ENCODE measurements at regions not wholly inside any gene's neighbourhood (a gene's known extent, or its start where the extent isn't known, plus 50 kb on each side); places are given as distances from the start of the nearest gene placed in this dataset.

DNA sequence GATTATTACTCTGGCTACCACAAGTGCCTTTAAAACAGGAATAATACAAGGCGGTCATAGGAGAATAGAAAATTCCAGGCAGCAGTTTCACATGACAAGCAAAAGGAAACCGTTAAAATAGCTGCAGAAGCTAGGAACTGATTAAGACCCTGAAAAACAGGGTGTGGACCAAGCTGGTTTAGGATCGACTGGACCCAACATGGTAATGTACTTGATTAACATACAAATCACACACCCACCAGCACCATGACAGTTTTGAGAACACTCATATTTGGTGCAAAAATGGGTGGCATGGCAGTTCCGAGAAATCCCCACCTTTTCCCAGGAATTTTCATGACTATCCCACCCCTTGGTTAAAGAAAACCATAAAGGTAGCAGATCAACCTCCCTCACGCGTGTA lies 51.9 kb upstream of the TMEM163 start:
- DNase-seq (ENCODE audit: missing footprints) = no peak
- no peak for ATAC-seq
- intact Hi-C loops (cut with DNase I) = loop anchor here (10.0 kb wide), 2 partner anchors 124 to 226 kb away; no protein-coding TSS in a partner anchor

DNA sequence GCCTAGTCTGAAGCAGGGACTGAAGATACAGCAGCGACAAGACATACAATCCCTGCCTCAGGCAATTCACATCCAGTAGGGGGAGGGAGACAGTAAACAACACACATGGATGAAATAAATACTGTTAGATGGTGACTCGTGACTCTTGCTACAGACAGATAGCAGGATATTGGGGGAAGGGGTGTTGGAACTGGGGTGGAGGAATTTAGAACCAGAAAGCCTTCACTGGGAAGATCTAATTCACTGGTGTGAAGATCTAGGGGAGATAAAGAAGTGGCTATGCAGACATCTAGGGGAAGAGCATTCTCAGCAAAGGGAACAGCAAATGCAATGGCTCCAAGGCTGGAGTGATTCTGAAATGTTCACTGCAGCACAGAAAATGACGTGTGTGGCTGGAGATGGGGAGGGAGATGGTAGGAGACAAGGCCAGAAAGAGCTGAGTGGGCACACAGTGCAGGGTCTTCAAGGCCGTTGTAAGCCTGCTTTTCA lies 52.6 kb upstream of the TMEM163 start:
- DNase-seq (ENCODE audit: missing footprints) (no peak), ATAC-seq (no peak)
- intact Hi-C loops (cut with DNase I) = loop anchor here (10.0 kb wide), 2 partner anchors 123 to 227 kb away; no protein-coding TSS in a partner anchor

- DNase-seq (ENCODE audit: missing footprints) = no peak
- no peak for ATAC-seq
- intact Hi-C loops (cut with DNase I) = loop anchor here (10.0 kb wide), 2 partner anchors 122 to 228 kb away; no protein-coding TSS in a partner anchor
Measured at GRCh38 chr2:134772493-134773169, 53.8 kb upstream of the TMEM163 start.

DNA sequence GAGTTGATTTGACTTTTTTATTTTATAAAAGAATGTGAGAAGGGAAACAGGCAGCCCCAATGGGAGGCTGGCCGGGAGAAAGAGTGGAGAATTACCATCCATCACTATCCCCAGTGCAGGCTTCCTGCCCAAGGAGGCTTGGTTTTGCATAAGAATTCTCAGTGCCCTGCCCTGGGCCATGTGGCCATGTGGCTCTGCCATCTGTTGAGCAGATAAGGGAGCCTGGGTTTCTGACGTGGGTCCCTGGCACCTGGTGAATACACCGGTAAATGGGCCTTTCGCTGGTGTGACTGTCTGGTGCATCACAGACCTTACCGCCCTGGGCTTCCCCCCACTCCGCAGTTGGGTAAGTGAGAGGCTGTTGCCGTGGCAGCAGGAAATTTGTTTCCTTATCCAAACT lies 54.5 kb upstream of the TMEM163 start:
- no peak for ATAC-seq
- DNase-seq (ENCODE audit: missing footprints) = no peak

DNA sequence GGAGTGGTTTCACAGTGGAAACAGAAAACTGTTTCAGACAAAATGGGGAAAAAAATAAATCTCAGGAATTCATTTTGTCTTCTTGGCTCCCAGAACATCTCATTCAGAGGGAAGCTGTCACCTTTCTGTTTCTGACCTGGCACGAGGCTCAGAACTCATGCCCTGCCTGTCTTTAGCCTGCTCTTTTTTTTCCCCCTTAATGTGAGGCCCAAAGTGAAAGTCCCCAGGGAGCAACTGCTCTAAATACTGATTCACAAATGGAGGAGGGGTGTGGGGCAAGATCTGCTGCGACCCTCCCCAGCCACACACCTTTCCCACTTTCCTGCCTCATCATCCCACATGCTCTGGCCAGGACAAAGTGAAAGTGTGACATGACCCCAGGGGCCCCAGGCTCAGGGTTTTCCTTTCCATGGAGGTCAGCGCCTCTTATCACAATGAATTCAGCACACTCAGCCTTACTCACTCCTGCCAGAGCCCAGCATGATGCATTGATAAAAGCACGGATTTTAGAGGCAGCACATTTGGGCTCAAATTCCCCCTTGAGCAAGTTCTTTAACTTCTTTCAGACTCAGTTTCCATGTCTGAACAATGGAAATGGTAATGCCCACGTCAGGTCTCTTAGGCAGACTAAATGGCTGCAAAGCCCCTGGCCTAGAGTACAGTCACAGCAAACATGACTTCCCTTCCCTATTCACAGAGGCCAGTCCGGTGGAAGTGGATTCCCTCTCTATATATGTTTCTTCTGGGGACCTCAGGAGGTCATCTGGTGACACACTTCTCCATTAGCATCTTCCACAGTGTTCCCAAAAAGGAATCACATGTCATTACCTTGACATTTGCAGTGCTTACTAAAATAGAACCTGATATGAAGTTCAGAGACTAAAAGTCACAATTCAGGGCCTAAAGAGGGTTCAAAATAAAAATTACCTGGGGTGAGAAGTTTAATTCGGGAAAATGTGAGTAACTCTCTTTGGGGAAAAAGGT lies 55.3 kb upstream of the TMEM163 start:
- intact Hi-C loops (cut with DNase I) = loop anchor here (10.0 kb wide), 2 partner anchors 121 to 229 kb away; no protein-coding TSS in a partner anchor
- ATAC-seq (peak; percentile 21), DNase-seq (ENCODE audit: missing footprints) (no peak)

More for the DNA sequence above, 54.5 kb upstream of the TMEM163 start:
- intact Hi-C loops (cut with DNase I) = loop anchor here (10.0 kb wide), 2 partner anchors 121 to 229 kb away; no protein-coding TSS in a partner anchor

DNA sequence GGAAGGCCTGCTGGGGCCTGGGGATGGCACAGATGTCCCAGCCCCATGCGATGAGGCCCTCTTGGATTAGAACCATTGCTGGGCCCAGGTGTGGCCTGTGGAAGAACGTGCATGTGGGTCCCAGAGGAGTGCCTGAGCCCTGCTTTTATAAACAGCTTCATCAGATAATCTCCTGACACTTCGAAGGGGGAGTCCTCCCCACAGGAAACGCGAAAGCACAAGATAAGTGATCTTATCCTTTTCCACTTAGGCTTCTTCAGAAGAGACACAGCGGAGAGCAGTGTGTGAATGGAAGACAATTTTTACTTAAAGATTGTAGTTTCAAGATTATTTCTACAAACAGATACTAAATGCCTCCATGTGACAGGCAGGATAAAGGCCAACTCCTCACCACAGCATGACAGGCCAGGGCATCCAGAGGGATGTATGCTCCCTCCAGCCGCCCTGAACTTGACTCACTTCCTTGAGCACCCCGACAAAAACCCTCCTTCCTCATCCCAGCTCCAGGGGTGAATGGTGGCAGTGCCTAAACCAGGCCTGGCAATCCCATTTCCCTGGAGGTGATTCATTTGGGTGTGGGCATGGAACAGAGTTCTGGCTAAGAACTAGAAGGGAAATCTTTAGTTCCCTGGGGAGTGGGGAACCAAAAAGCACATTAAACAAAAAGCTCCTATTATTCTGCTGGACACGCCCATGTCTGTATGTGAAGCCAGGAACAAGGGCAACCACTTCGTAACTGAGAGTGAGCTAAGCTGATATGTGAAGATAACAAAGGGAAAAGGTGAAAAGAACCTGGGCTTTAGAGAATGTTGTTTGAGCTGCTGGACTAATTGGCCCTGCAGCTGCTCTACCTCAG lies 56.2 kb upstream of the TMEM163 start:
- intact Hi-C loops (cut with DNase I) = loop anchor here (10.0 kb wide), 2 partner anchors 120 to 230 kb away; no protein-coding TSS in a partner anchor
- ATAC-seq = no peak
- DNase-seq (ENCODE audit: missing footprints) = no peak

GRCh38 chr2:134776836-134777235 lies 58.0 kb upstream of the TMEM163 start:
- no peak for DNase-seq (ENCODE audit: missing footprints)
- intact Hi-C loops (cut with DNase I) = loop anchor here (10.0 kb wide), 2 partner anchors 118 to 232 kb away; no protein-coding TSS in a partner anchor
- no peak for ATAC-seq

DNA sequence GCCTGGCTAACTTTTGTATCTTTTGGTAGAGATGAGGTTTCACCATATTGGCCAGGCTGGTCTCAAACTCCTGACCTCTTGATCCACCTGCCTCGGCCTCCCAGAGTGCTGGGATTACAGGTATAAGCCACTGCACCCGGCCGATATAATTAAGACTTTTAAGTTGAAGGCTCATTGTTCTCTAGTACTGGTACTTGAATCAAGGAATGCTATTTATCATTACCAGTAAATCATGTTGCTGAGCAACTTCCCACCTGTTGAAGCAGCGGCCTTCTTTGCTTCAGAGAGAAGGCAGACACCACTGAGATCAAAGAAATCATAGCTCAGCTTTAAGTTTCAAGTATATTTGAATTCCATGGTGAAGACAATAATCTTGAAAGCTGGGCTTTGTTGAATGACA lies 58.8 kb upstream of the TMEM163 start:
- no peak for ATAC-seq
- DNase-seq (ENCODE audit: missing footprints) = no peak
- intact Hi-C loops (cut with DNase I) = loop anchor here (10.0 kb wide), 2 partner anchors 117 to 233 kb away; no protein-coding TSS in a partner anchor

GRCh38 chr2:134778372-134778771 lies 59.6 kb upstream of the TMEM163 start:
- intact Hi-C loops (cut with DNase I) = loop anchor here (10.0 kb wide), 2 partner anchors 116 to 234 kb away; no protein-coding TSS in a partner anchor
- no peak for ATAC-seq
- DNase-seq (ENCODE audit: missing footprints) = no peak

DNA sequence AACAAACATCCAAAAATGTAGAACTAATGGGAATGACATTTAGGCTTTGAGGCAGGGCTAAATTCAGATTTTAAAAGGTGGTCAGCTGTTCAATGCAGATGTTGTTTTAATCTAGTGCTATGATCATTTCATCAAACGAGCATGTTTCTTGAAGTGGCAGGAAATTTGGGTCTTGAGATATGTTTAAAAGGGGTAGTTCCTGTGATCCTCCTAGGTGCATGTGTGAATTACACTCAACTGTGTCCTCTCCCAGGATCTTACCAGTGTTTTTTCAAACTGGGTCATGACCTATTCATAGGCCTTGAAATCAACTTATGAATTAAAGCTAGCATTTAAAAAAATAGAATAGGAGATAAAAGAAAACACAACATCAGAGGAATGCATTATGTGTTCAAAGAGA lies 57.4 kb upstream of the ACMSD start:
- no peak for DNase-seq (ENCODE audit: missing footprints)

DNA sequence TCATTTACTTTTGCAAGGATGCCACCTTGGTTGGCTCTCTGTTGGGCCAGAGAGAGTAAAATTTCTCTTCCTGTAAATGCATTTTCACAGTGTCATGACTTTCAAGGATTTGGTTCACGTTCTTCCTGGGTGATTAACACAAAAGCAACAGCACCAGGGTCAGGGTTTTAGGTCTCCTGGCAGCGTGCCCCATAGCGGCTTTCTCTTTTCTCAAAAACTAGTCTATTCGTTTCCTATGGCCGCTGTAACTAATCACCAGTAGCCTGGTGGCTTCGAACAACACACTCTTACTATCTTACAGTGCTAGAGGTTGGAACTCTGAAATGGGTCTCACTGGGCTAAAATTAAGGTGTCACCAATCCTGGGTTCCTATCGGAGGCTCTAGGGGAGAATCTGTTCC lies 56.3 kb upstream of the ACMSD start:
- intact Hi-C loops (cut with DNase I) = loop anchor here (5.0 kb wide), 1 partner anchor 320 kb away; no protein-coding TSS in a partner anchor
- ATAC-seq = no peak
- DNase-seq (ENCODE audit: missing footprints) = no peak

More for the DNA sequence above, 57.4 kb upstream of the ACMSD start:
- ATAC-seq = no peak
- intact Hi-C loops (cut with DNase I) = loop anchor here (5.0 kb wide), 1 partner anchor 319 kb away; no protein-coding TSS in a partner anchor

- no peak for DNase-seq (ENCODE audit: missing footprints)
- ATAC-seq = no peak
- intact Hi-C loops (cut with DNase I) = loop anchor here (5.0 kb wide), 1 partner anchor 320 kb away; no protein-coding TSS in a partner anchor
Measured at GRCh38 chr2:134782792-134783191, 55.6 kb upstream of the ACMSD start.

GRCh38 chr2:134783912-134784311 lies 54.5 kb upstream of the ACMSD start:
- intact Hi-C loops (cut with DNase I) = loop anchor here (5.0 kb wide), 1 partner anchor 322 kb away; no protein-coding TSS in a partner anchor
- ATAC-seq = peak; percentile 35
- no peak for DNase-seq (ENCODE audit: missing footprints)

DNA sequence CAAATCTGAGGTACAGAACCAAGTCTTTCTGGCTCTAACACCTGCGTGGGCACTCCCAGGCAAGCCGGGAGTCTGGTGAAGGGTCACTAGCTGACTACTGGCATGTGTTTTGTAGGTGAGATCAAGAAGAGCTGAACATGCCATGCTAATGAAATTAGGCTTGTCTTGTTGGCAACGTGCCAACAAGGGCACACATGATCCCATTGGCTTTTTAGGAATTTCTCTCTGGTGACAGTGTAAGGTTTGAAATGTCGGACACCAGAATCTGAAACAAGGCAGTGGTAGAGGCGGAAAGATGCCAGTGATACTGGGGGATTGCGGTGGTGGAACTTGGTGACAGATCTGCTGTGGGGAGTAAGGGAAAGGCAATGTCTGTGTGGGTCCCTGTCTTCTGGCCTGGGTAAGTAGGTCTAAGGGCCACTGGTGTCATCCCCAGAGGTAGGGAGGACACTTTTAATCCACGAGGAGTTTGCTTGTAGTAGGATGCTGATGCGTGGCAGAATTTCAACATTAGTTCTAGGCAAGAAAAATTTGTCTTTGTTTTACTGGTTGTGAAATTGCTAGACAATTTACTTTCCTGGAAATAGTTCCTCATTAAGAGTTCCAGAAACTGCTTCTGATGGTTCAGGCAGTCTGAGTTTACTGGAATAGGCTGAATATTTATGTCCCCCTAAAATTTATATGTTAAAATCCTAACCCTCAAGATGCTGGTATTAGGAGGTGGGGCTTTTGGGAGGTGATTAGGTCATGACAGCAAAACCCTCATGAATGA lies 52.6 kb upstream of the ACMSD start:
- ATAC-seq = no peak
- intact Hi-C loops (cut with DNase I) = no loop called here
- no peak for DNase-seq (ENCODE audit: missing footprints)

GRCh38 chr2:134788417-134788816 lies 50.0 kb upstream of the ACMSD start:
- DNase-seq (ENCODE audit: missing footprints) (no peak), ATAC-seq (no peak)
- intact Hi-C loops (cut with DNase I) = no loop called here

Measured in Right ventricle myocardium inferior (tissue), 1 donor.